ENCODE measurements at regions not wholly inside any gene's neighbourhood (a gene's known extent, or its start where the extent isn't known, plus 50 kb on each side); places are given as distances from the start of the nearest gene placed in this dataset.

DNA sequence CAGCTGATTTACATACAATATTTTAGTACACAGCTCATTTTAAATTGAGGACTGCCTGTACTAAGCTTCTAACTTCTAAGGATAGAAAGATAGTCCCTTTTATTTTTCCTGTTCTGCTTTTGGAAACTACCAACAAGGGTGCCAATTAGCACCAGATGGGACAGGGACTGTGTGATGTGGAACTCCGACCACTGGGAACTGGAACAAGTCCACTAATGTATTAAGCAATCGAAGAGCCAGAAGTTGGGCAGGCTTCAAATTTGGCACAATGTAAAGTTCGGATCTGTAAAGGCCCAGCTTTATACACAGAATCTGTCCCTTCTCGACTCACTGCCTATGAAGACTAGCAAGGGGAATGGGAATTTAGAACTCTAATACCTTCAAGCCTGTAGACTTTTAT lies 149.3 kb downstream of the ZC3H11B start:
- DNase-seq (ENCODE audit: low read depth): peak; percentile 73
- TF ChIP-seq CTCF (conservative IDR thresholded peaks at IDR 0.05; ENCODE audit: control insufficient read depth, insufficient read depth, low read depth, low read length): no peak
- no peak overlapping the region for H3K4me3 ChIP-seq (ENCODE audit: control insufficient read depth, low read depth, low read length)

DNA sequence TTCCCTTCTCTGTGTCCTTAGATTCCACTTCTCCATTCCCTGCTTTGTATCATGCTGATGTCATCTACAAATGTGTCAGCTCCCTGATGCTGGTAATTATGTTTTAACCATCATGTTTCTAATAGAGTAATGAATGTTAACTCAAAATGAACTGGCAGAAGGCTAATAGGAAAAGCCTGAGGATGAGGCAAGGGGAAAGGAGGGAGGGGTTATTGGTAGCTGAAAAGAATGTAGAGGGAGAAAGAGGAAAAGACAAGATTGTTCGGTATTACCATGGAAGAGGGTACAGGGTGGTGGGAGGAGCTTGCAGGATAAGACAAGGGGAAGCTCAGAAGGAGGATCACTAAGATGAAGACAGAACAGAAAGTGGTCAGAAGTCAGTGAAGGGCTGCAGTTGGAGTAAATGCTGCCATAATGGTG lies 150.9 kb downstream of the ZC3H11B start:
- no peak overlapping the region for H3K4me3 ChIP-seq (ENCODE audit: control insufficient read depth, low read depth, low read length)
- peak; percentile 36 for DNase-seq (ENCODE audit: low read depth)
- no peak for TF ChIP-seq CTCF (conservative IDR thresholded peaks at IDR 0.05; ENCODE audit: control insufficient read depth, insufficient read depth, low read depth, low read length)

GRCh38 chr1:219460896-219461815 lies 151.7 kb downstream of the ZC3H11B start:
- DNase-seq (ENCODE audit: low read depth): peak; percentile 84
- no peak for TF ChIP-seq CTCF (conservative IDR thresholded peaks at IDR 0.05; ENCODE audit: control insufficient read depth, insufficient read depth, low read depth, low read length)
- H3K4me3 ChIP-seq (ENCODE audit: control insufficient read depth, low read depth, low read length): no peak overlapping the region

DNA sequence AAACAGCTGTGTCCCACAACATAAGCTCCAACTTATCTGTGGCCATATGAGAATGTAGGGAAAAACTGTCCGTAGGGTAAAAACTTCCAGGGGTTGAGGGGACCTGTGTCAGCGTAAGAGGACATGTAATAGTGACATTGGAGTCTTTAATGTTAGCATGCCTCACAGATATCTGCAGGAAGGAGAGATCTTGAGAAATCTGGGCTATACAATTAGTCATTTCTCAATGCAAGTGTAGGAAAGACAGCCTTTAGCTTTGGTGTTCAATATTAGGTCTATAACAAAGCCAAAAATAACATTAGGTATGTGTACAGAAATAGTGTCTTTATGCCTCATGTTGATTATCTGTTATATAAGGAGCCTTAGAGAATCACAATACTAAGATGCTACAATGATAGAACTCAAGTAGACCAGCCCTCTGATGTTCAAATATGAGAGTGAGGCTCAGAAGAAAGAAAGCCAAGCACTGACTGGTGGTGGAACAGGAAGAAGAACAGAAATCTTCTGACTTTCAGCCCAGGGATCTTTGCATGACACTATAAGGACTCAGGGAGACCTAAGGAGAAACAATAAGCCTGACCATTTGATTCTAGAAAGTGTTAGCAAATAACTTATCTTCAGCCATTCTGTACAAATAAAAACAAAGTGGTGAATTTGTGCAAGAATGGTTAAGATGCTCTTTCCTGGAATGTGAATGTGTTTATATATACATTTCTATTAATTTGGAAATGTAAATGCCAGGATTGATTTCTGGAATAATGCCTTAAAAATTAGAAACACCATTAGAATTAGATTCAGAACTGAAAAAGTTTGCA lies 152.6 kb downstream of the ZC3H11B start:
- H3K4me3 ChIP-seq (ENCODE audit: control insufficient read depth, low read depth, low read length): no peak overlapping the region
- TF ChIP-seq CTCF (conservative IDR thresholded peaks at IDR 0.05; ENCODE audit: control insufficient read depth, insufficient read depth, low read depth, low read length): no peak
- no peak for DNase-seq (ENCODE audit: low read depth)

- no peak for TF ChIP-seq CTCF (conservative IDR thresholded peaks at IDR 0.05; ENCODE audit: control insufficient read depth, insufficient read depth, low read depth, low read length)
- no peak overlapping the region for H3K4me3 ChIP-seq (ENCODE audit: control insufficient read depth, low read depth, low read length)
- peak; percentile 85 for DNase-seq (ENCODE audit: low read depth)
Measured at GRCh38 chr1:219459351-219460080, 153.4 kb downstream of the ZC3H11B start.

- no peak overlapping the region for H3K4me3 ChIP-seq (ENCODE audit: control insufficient read depth, low read depth, low read length)
- no peak for TF ChIP-seq CTCF (conservative IDR thresholded peaks at IDR 0.05; ENCODE audit: control insufficient read depth, insufficient read depth, low read depth, low read length)
- no peak for DNase-seq (ENCODE audit: low read depth)
Measured at GRCh38 chr1:219446288-219446687, 166.6 kb downstream of the ZC3H11B start.

All from fibroblast of mammary gland (primary cell).